ENCODE measurements at regions not wholly inside any gene's neighbourhood (a gene's known extent, or its start where the extent isn't known, plus 50 kb on each side); places are given as distances from the start of the nearest gene placed in this dataset.

GRCh38 chr14:32015166-32015565 lies 61.9 kb upstream of the ARHGAP5 start:
- intact Hi-C loops (cut with DNase I): no loop called here
- no peak for DNase-seq
- no peak for ATAC-seq (ENCODE audit: low FRiP score)
- Histone ChIP-seq H3K4me3 (ENCODE audit: low read length in 2 of 2) (no peak overlapping the region), H3K4me1 (ENCODE audit: control insufficient read depth in 1 of 2, insufficient read depth in 2 of 2, low read length in 2 of 2) (no peaks in the 10 kb centered on the region), H3K27ac (ENCODE audit: low read depth in 1 of 2, low read length in 2 of 2) (no peak overlapping the region), H3K27me3 (ENCODE audit: control insufficient read depth in 1 of 2, insufficient read depth in 2 of 2, low read length in 1 of 2) (no peaks in the 10 kb centered on the region), H3K9me3 (ENCODE audit: control insufficient read depth, low read length) (no peaks in the 10 kb centered on the region), H3K36me3 (ENCODE audit: control insufficient read depth in 1 of 2, insufficient read depth in 2 of 2, low read length in 1 of 2) (no peaks in the 10 kb centered on the region)
- WGBS, 2 donors: 94 to 97% methylated on average over 4 of the region's 4 CpGs

GRCh38 chr14:32017587-32017986 lies 59.5 kb upstream of the ARHGAP5 start:
- ATAC-seq (ENCODE audit: low FRiP score): no peak
- no peak overlapping the region for H3K27ac ChIP-seq (ENCODE audit: low read depth in 1 of 2, low read length in 2 of 2)

GRCh38 chr14:32018391-32019092 lies 58.6 kb upstream of the ARHGAP5 start:
- H3K27ac ChIP-seq (ENCODE audit: low read depth in 1 of 2, low read length in 2 of 2): no peak overlapping the region

More at GRCh38 chr14:32017587-32017986, 59.5 kb upstream of the ARHGAP5 start:
- H3K36me3 ChIP-seq (ENCODE audit: control insufficient read depth in 1 of 2, insufficient read depth in 2 of 2, low read length in 1 of 2): no peaks in the 10 kb centered on the region
- H3K27me3 ChIP-seq (ENCODE audit: control insufficient read depth in 1 of 2, insufficient read depth in 2 of 2, low read length in 1 of 2): no peaks in the 10 kb centered on the region
- DNase-seq: no peak
- H3K4me3 ChIP-seq (ENCODE audit: low read length in 2 of 2): no peak overlapping the region
- intact Hi-C loops (cut with DNase I): no loop called here
- no peaks in the 10 kb centered on the region for H3K4me1 ChIP-seq (ENCODE audit: control insufficient read depth in 1 of 2, insufficient read depth in 2 of 2, low read length in 2 of 2)
- H3K9me3 ChIP-seq (ENCODE audit: control insufficient read depth, low read length): no peaks in the 10 kb centered on the region

GRCh38 chr14:32019276-32019675 lies 57.8 kb upstream of the ARHGAP5 start:
- ATAC-seq (ENCODE audit: low FRiP score) (no peak), DNase-seq (no peak)
- 2 to 8% methylated on average over 7 of the region's 7 CpGs for WGBS, 2 donors
- Histone ChIP-seq H3K9me3 (ENCODE audit: control insufficient read depth, low read length) (no peaks in the 10 kb centered on the region), H3K27me3 (ENCODE audit: control insufficient read depth in 1 of 2, insufficient read depth in 2 of 2, low read length in 1 of 2) (no peaks in the 10 kb centered on the region), H3K36me3 (ENCODE audit: control insufficient read depth in 1 of 2, insufficient read depth in 2 of 2, low read length in 1 of 2) (no peaks in the 10 kb centered on the region), H3K27ac (ENCODE audit: low read depth in 1 of 2, low read length in 2 of 2) (no peak overlapping the region), H3K4me1 (ENCODE audit: control insufficient read depth in 1 of 2, insufficient read depth in 2 of 2, low read length in 2 of 2) (no peaks in the 10 kb centered on the region), H3K4me3 (ENCODE audit: low read length in 2 of 2) (no peak overlapping the region)
- intact Hi-C loops (cut with DNase I): no loop called here

More at GRCh38 chr14:32018391-32019092, 58.6 kb upstream of the ARHGAP5 start:
- DNase-seq (no peak), ATAC-seq (ENCODE audit: low FRiP score) (no peak)
- WGBS, 2 donors: 87 to 88% methylated on average over 3 of the region's 3 CpGs
- Histone ChIP-seq H3K9me3 (ENCODE audit: control insufficient read depth, low read length) (no peaks in the 10 kb centered on the region), H3K4me1 (ENCODE audit: control insufficient read depth in 1 of 2, insufficient read depth in 2 of 2, low read length in 2 of 2) (no peaks in the 10 kb centered on the region), H3K36me3 (ENCODE audit: control insufficient read depth in 1 of 2, insufficient read depth in 2 of 2, low read length in 1 of 2) (no peaks in the 10 kb centered on the region), H3K4me3 (ENCODE audit: low read length in 2 of 2) (no peak overlapping the region), H3K27me3 (ENCODE audit: control insufficient read depth in 1 of 2, insufficient read depth in 2 of 2, low read length in 1 of 2) (no peaks in the 10 kb centered on the region)
- intact Hi-C loops (cut with DNase I): no loop called here

GRCh38 chr14:32020882-32021281 lies 56.2 kb upstream of the ARHGAP5 start:
- Histone ChIP-seq H3K4me3 (ENCODE audit: low read length in 2 of 2) (no peak overlapping the region), H3K9me3 (ENCODE audit: control insufficient read depth, low read length) (no peaks in the 10 kb centered on the region), H3K27ac (ENCODE audit: low read depth in 1 of 2, low read length in 2 of 2) (no peak overlapping the region), H3K4me1 (ENCODE audit: control insufficient read depth in 1 of 2, insufficient read depth in 2 of 2, low read length in 2 of 2) (no peaks in the 10 kb centered on the region), H3K36me3 (ENCODE audit: control insufficient read depth in 1 of 2, insufficient read depth in 2 of 2, low read length in 1 of 2) (no peaks in the 10 kb centered on the region), H3K27me3 (ENCODE audit: control insufficient read depth in 1 of 2, insufficient read depth in 2 of 2, low read length in 1 of 2) (no peaks in the 10 kb centered on the region)
- DNase-seq (no peak), ATAC-seq (ENCODE audit: low FRiP score) (no peak)
- WGBS, 2 donors: 94 to 97% methylated on average over 4 of the region's 4 CpGs
- intact Hi-C loops (cut with DNase I): no loop called here

- intact Hi-C loops (cut with DNase I): no loop called here
- no peak for ATAC-seq (ENCODE audit: low FRiP score)
- Histone ChIP-seq H3K27ac (ENCODE audit: low read depth in 1 of 2, low read length in 2 of 2) (no peak overlapping the region), H3K36me3 (ENCODE audit: control insufficient read depth in 1 of 2, insufficient read depth in 2 of 2, low read length in 1 of 2) (no peaks in the 10 kb centered on the region), H3K9me3 (ENCODE audit: control insufficient read depth, low read length) (no peaks in the 10 kb centered on the region), H3K4me1 (ENCODE audit: control insufficient read depth in 1 of 2, insufficient read depth in 2 of 2, low read length in 2 of 2) (no peaks in the 10 kb centered on the region), H3K4me3 (ENCODE audit: low read length in 2 of 2) (no peak overlapping the region), H3K27me3 (ENCODE audit: control insufficient read depth in 1 of 2, insufficient read depth in 2 of 2, low read length in 1 of 2) (no peaks in the 10 kb centered on the region)
- DNase-seq: no peak
- WGBS, 2 donors: 96 to 97% methylated on average over 3 of the region's 3 CpGs
These were observed 55.8 kb upstream of the ARHGAP5 start for GRCh38 chr14:32021341-32021740.

- H3K27ac ChIP-seq (ENCODE audit: low read depth in 1 of 2, low read length in 2 of 2): no peak overlapping the region
- no peak for ATAC-seq (ENCODE audit: low FRiP score)
- intact Hi-C loops (cut with DNase I): no loop called here
- 97% methylated on average over 4 of the region's 4 CpGs for WGBS, 2 donors
- H3K9me3 ChIP-seq (ENCODE audit: control insufficient read depth, low read length): no peaks in the 10 kb centered on the region
- DNase-seq: no peak
- no peaks in the 10 kb centered on the region for H3K27me3 ChIP-seq (ENCODE audit: control insufficient read depth in 1 of 2, insufficient read depth in 2 of 2, low read length in 1 of 2)
- H3K4me3 ChIP-seq (ENCODE audit: low read length in 2 of 2): no peak overlapping the region
- no peaks in the 10 kb centered on the region for H3K36me3 ChIP-seq (ENCODE audit: control insufficient read depth in 1 of 2, insufficient read depth in 2 of 2, low read length in 1 of 2)
- H3K4me1 ChIP-seq (ENCODE audit: control insufficient read depth in 1 of 2, insufficient read depth in 2 of 2, low read length in 2 of 2): no peaks in the 10 kb centered on the region
These were observed 54.6 kb upstream of the ARHGAP5 start for GRCh38 chr14:32022525-32022924.

GRCh38 chr14:32022938-32023466 lies 54.1 kb upstream of the ARHGAP5 start:
- ATAC-seq (ENCODE audit: low FRiP score): no peak
- Histone ChIP-seq H3K36me3 (ENCODE audit: control insufficient read depth in 1 of 2, insufficient read depth in 2 of 2, low read length in 1 of 2) (no peaks in the 10 kb centered on the region), H3K4me3 (ENCODE audit: low read length in 2 of 2) (no peak overlapping the region), H3K9me3 (ENCODE audit: control insufficient read depth, low read length) (no peaks in the 10 kb centered on the region), H3K27me3 (ENCODE audit: control insufficient read depth in 1 of 2, insufficient read depth in 2 of 2, low read length in 1 of 2) (no peaks in the 10 kb centered on the region), H3K4me1 (ENCODE audit: control insufficient read depth in 1 of 2, insufficient read depth in 2 of 2, low read length in 2 of 2) (no peaks in the 10 kb centered on the region), H3K27ac (ENCODE audit: low read depth in 1 of 2, low read length in 2 of 2) (no peak overlapping the region)
- intact Hi-C loops (cut with DNase I): no loop called here
- WGBS, 2 donors: 92 to 94% methylated on average over 3 of the region's 3 CpGs
- no peak for DNase-seq

- no peak for ATAC-seq (ENCODE audit: low FRiP score)
- intact Hi-C loops (cut with DNase I): no loop called here
- Histone ChIP-seq H3K4me3 (ENCODE audit: low read length in 2 of 2) (no peak overlapping the region), H3K9me3 (ENCODE audit: control insufficient read depth, low read length) (no peaks in the 10 kb centered on the region), H3K36me3 (ENCODE audit: control insufficient read depth in 1 of 2, insufficient read depth in 2 of 2, low read length in 1 of 2) (no peaks in the 10 kb centered on the region), H3K27me3 (ENCODE audit: control insufficient read depth in 1 of 2, insufficient read depth in 2 of 2, low read length in 1 of 2) (no peaks in the 10 kb centered on the region), H3K27ac (ENCODE audit: low read depth in 1 of 2, low read length in 2 of 2) (no peak overlapping the region), H3K4me1 (ENCODE audit: control insufficient read depth in 1 of 2, insufficient read depth in 2 of 2, low read length in 2 of 2) (no peaks in the 10 kb centered on the region)
- 93 to 95% methylated on average over 3 of the region's 3 CpGs for WGBS, 2 donors
- DNase-seq: no peak
These were observed 53.6 kb upstream of the ARHGAP5 start for GRCh38 chr14:32023540-32023939.

Measured in aorta (tissue), 5 donors.